NB4 (cell line): ENCODE measurements at regions not wholly inside any gene's neighbourhood (a gene's known extent, or its start where the extent isn't known, plus 50 kb on each side); places are given as distances from the start of the nearest gene placed in this dataset.

Experiments
- DNase-seq: peaks from one replicate; pipeline ENCODE4 v3.0.0; 2010; ENCODE audit warnings: low read depth
- H3K4me3 ChIP-seq: one replicate; pipeline ENCODE4 v1.5.1; 2011; ENCODE audit warnings: mild to moderate bottlenecking, low read depth, low read length, moderate library complexity
- CTCF ChIP-seq: IDR thresholded peaks from one replicate; pipeline ENCODE4 v1.5.1; 2012; ENCODE audit warnings: low read depth, low read length
- MYC ChIP-seq: IDR thresholded peaks from 2 replicates; pipeline ENCODE4 v1.6.1; 2011; ENCODE audit warnings: low read depth, low read length
- POLR2A ChIP-seq: IDR thresholded peaks from 2 replicates; pipeline ENCODE4 v1.6.1; 2011; ENCODE audit warnings: mild to moderate bottlenecking; ENCODE audit not compliant: insufficient read length; ENCODE audit errors: extremely low read depth
- TF ChIP-seq, protein P1 (sequence below): IDR thresholded peaks from 2 replicates; pipeline ENCODE4 v1.6.1; 2011; ENCODE audit warnings: low read depth, low read length

- DNase-seq: no peak
- TF ChIP-seq CTCF (no peak), POLR2A (no peak), MYC (no peak)
- TF ChIP-seq, protein P1, sequence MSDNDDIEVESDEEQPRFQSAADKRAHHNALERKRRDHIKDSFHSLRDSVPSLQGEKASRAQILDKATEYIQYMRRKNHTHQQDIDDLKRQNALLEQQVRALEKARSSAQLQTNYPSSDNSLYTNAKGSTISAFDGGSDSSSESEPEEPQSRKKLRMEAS: no peak
- no peak overlapping the region for H3K4me3 ChIP-seq
Observed at GRCh38 chr19:31586282-31586681, 237.0 kb upstream of the TSHZ3 start.

DNA sequence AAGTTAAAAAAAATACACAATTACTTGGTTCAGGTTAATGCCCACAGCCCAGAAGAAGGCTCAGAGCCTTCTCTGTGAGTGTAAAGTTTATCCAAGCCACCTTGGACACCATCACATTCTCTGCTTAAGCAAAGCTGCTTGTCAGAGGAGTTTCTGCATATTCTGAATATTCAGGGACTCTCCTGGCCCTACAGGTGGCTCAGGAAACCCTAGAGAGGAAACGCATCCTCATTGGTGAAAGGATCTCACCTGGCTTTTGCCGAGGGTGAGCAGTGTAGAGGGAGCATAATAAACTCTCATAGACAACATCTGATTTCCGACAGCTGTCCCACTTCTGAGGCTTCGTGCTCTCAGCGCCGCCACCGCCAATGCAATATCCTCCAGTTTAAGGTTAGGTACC is 239.9 kb upstream of the TSHZ3 start:
- TF ChIP-seq, protein P1: no peak
- TF ChIP-seq MYC: no peak
- no peak for TF ChIP-seq CTCF
- no peak for TF ChIP-seq POLR2A
- no peak overlapping the region for H3K4me3 ChIP-seq
- DNase-seq: no peak

- no peak for TF ChIP-seq CTCF
- TF ChIP-seq MYC: no peak
- no peak for TF ChIP-seq POLR2A
- TF ChIP-seq, protein P1: no peak
- DNase-seq: peak; percentile 0
- H3K4me3 ChIP-seq: no peak overlapping the region
Observed at GRCh38 chr19:31591258-31591657, 242.0 kb upstream of the TSHZ3 start.

GRCh38 chr19:31592456-31592855 is 243.2 kb upstream of the TSHZ3 start:
- H3K4me3 ChIP-seq: no peak overlapping the region
- TF ChIP-seq MYC: no peak
- TF ChIP-seq CTCF: no peak
- TF ChIP-seq, protein P1: no peak
- no peak for TF ChIP-seq POLR2A

DNA sequence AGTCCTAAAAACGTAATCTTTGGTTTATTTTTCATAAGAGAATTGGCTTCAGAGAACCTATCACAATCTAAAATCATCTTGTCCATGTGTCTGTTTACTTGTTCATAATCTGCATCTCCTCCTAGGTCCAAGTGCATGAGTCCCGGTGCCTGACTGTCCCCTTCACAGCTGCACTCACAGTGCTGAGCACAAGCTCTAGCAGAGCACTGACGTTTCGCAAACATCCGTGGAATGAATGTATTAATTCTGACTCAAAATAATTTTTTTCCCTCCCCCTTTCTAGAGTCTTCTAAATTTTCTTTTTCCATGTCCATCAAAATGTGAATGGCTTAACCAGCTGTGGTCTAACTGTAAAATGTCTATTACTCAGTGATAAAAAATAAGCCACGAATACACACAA is 245.5 kb upstream of the TSHZ3 start:
- no peak for DNase-seq
- TF ChIP-seq, protein P1: no peak
- TF ChIP-seq POLR2A: no peak
- TF ChIP-seq CTCF: no peak
- TF ChIP-seq MYC: no peak
- H3K4me3 ChIP-seq: no peak overlapping the region

More at GRCh38 chr19:31592456-31592855, 243.2 kb upstream of the TSHZ3 start:
- DNase-seq: no peak

DNA sequence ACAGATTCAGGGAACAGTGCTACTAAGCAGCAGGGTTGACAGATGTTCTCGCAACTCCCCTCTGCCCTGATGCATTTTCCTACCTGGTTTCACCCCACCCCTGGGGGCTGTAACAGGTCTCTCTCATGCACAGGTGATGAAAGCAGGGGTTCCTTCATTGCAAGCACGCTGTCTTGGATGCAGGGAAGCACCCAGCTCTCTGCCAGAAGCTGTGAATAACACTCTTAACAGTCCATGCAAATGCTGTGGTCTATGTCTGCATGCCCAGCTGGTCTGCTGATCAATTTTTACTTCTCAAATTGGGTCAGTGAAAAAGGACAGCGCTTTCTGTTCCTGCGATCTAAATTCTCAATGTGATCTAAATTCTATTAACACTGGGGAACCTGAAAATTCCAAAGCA is 246.3 kb upstream of the TSHZ3 start:
- no peak for DNase-seq
- no peak overlapping the region for H3K4me3 ChIP-seq

More for the DNA sequence above, 246.3 kb upstream of the TSHZ3 start:
- TF ChIP-seq POLR2A (no peak), MYC (no peak), CTCF (no peak)
- TF ChIP-seq, protein P1: no peak
